Ecto neural progenitor cell (in vitro differentiated cells): ENCODE measurements at regions not wholly inside any gene's neighbourhood (a gene's known extent, or its start where the extent isn't known, plus 50 kb on each side); places are given as distances from the start of the nearest gene placed in this dataset.

Source experiments
- DNase-seq: peaks from one replicate; pipeline ENCODE4 v3.0.0-alpha.2; 2018; ENCODE audit warnings: low spot score

GRCh38 chr18:41829647-41830516, 125.2 kb upstream of the PIK3C3 start:
- no peak for DNase-seq

- DNase-seq, result no peak
Observed at GRCh38 chr18:41828137-41828536, 126.9 kb upstream of the PIK3C3 start.

GRCh38 chr18:41820784-41821183, 134.2 kb upstream of the PIK3C3 start:
- no peak for DNase-seq

- no peak for DNase-seq
Observed at GRCh38 chr18:41818381-41819355, 136.4 kb upstream of the PIK3C3 start.

- DNase-seq, result no peak
Observed at GRCh38 chr18:41814651-41815050, 140.4 kb upstream of the PIK3C3 start.

- no peak for DNase-seq
Observed at GRCh38 chr18:41809652-41810051, 145.4 kb upstream of the PIK3C3 start.

- DNase-seq, result no peak
Observed at GRCh38 chr18:41805341-41805740, 149.7 kb upstream of the PIK3C3 start.

- no peak for DNase-seq
Observed at GRCh38 chr18:41798879-41799278, 156.2 kb upstream of the PIK3C3 start.

- no peak for DNase-seq
Observed at GRCh38 chr18:41790687-41791086, 164.3 kb upstream of the PIK3C3 start.

- no peak for DNase-seq
Observed at GRCh38 chr18:41789001-41789400, 166.0 kb upstream of the PIK3C3 start.

- DNase-seq, result no peak
Observed at GRCh38 chr18:41783879-41784278, 171.2 kb upstream of the PIK3C3 start.

- DNase-seq, result no peak
Observed at GRCh38 chr18:41783065-41783818, 171.8 kb upstream of the PIK3C3 start.

GRCh38 chr18:41771973-41772372, 183.1 kb upstream of the PIK3C3 start:
- DNase-seq, result no peak

GRCh38 chr18:41769265-41769664, 185.8 kb upstream of the PIK3C3 start:
- no peak for DNase-seq

GRCh38 chr18:41768467-41768866, 186.6 kb upstream of the PIK3C3 start:
- no peak for DNase-seq

GRCh38 chr18:41767960-41768359, 187.1 kb upstream of the PIK3C3 start:
- DNase-seq, result no peak

GRCh38 chr18:41765460-41765859, 189.6 kb upstream of the PIK3C3 start:
- no peak for DNase-seq

- DNase-seq, result no peak
Observed at GRCh38 chr18:41763361-41763760, 191.7 kb upstream of the PIK3C3 start.

GRCh38 chr18:41761333-41762018, 193.6 kb upstream of the PIK3C3 start:
- DNase-seq, result no peak

GRCh38 chr18:41758534-41758933, 196.5 kb upstream of the PIK3C3 start:
- no peak for DNase-seq

GRCh38 chr18:41756141-41756540, 198.9 kb upstream of the PIK3C3 start:
- DNase-seq, result no peak

- no peak for DNase-seq
Observed at GRCh38 chr18:41754332-41754731, 200.7 kb upstream of the PIK3C3 start.
